Right lobe of liver (tissue), 6 donors: ENCODE measurements at regions not wholly inside any gene's neighbourhood (a gene's known extent, or its start where the extent isn't known, plus 50 kb on each side); places are given as distances from the start of the nearest gene placed in this dataset.

ENCODE experiments used
- ATAC-seq, 4 donors: fragments of 200-7000 bp; cut with Tn5 transposase; one replicate each; pipeline ENCODE4 v1.9.1; 2020; ENCODE audit warnings: mild to moderate bottlenecking in 4 of 4, moderate library complexity in 4 of 4
- DNase-seq, 3 donors: peaks; one replicate each; pipeline ENCODE4 v3.0.0-alpha.2; 2020
- H3K27ac ChIP-seq, 3 donors: fragments of 200-600 bp; one replicate each; pipeline ENCODE4 v1.8.0; 2022
- H3K27me3 ChIP-seq, 2 donors: fragments of 200-600 bp; one replicate each; pipeline ENCODE4 v1.8.0; 2022
- H3K36me3 ChIP-seq, 4 donors: fragments of 200-600 bp; sonication (generic) in 1 of 4; one replicate each; pipeline versions ENCODE4 v1.5.1 to v1.8.0; 2017 to 2022; ENCODE audit warnings: control low read depth in 1 of 4
- H3K4me1 ChIP-seq, 4 donors: fragments of 200-600 bp; sonication (generic) in 1 of 4; one replicate each; pipeline versions ENCODE4 v1.5.1 to v1.8.0; 2017 to 2022; ENCODE audit warnings: control low read depth in 1 of 4
- H3K4me3 ChIP-seq, 3 donors: fragments of 200-600 bp; one replicate each; pipeline ENCODE4 v1.8.0; 2022
- H3K9me3 ChIP-seq, 4 donors: fragments of 200-600 bp; sonication (generic) in 1 of 4; one replicate each; pipeline versions ENCODE4 v1.5.1 to v1.8.0; 2017 to 2022; ENCODE audit warnings: control low read depth in 1 of 4
- POLR2A ChIP-seq: fragments of 450-650 bp; IDR thresholded peaks from one replicate; pipeline ENCODE4 v1.6.1; 2017; ENCODE audit warnings: antibody characterized with exemption, mild to moderate bottlenecking
- WGBS: methylation state at CpG from one replicate; pipeline ENCODE4 v1.1.6; 2018; ENCODE audit warnings: low coverage, low lambda C conversion rate; ENCODE audit not compliant: insufficient coverage; ENCODE audit errors: missing lambda C conversion rate; 5-methylcytosine and 5-hydroxymethylcytosine counted together
- intact Hi-C, 2 donors: fragments of 100-400 bp; cut with DNase I; formaldehyde crosslinking; loops; one replicate each; pipeline versions ENCODE4 v1.11.2 to v1.14.1; 2022
- TF ChIP-seq, protein P1 (sequence below), 4 donors: fragments of 200-600 bp in 3 of 4; fragments of 450-650 bp in 1 of 4; IDR thresholded peaks; one replicate each; pipeline versions ENCODE4 v1.5.1 to v1.8.0; 2016 to 2022; ENCODE audit warnings: antibody characterized with exemption in 4 of 4, mild to moderate bottlenecking in 2 of 4
- donor health status: DM: no; HTN: yes; CAD: no.
- donor health status: DM: no; HTN: no; CAD: no.
- donor health status: DM: no; HTN: no; CAD: no.
- donor health status: DM: no; HTN: yes; CAD: no.
- donor health status: DM: no; HTN: yes; CAD: no.

- ATAC-seq (no peak), DNase-seq (no peak)
- intact Hi-C loops, result no loop called here
- TF ChIP-seq, protein P1, sequence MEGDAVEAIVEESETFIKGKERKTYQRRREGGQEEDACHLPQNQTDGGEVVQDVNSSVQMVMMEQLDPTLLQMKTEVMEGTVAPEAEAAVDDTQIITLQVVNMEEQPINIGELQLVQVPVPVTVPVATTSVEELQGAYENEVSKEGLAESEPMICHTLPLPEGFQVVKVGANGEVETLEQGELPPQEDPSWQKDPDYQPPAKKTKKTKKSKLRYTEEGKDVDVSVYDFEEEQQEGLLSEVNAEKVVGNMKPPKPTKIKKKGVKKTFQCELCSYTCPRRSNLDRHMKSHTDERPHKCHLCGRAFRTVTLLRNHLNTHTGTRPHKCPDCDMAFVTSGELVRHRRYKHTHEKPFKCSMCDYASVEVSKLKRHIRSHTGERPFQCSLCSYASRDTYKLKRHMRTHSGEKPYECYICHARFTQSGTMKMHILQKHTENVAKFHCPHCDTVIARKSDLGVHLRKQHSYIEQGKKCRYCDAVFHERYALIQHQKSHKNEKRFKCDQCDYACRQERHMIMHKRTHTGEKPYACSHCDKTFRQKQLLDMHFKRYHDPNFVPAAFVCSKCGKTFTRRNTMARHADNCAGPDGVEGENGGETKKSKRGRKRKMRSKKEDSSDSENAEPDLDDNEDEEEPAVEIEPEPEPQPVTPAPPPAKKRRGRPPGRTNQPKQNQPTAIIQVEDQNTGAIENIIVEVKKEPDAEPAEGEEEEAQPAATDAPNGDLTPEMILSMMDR (IDR thresholded peaks at IDR 0.05), result no peak
- TF ChIP-seq POLR2A, result no peak
- WGBS, result 40% methylated on average over 1 of the region's 8 CpGs
- no peak overlapping the region for H3K27ac ChIP-seq
- H3K9me3 ChIP-seq, result no peaks in the 10 kb centered on the region
- H3K36me3 ChIP-seq, result no peaks in the 10 kb centered on the region
- no peak overlapping the region for H3K4me3 ChIP-seq
- no peaks in the 10 kb centered on the region for H3K27me3 ChIP-seq
- H3K4me1 ChIP-seq, result no peaks in the 10 kb centered on the region
These were observed 96.2 kb upstream of the CDYL2 start for GRCh38 chr16:80900593-80900954.

DNA sequence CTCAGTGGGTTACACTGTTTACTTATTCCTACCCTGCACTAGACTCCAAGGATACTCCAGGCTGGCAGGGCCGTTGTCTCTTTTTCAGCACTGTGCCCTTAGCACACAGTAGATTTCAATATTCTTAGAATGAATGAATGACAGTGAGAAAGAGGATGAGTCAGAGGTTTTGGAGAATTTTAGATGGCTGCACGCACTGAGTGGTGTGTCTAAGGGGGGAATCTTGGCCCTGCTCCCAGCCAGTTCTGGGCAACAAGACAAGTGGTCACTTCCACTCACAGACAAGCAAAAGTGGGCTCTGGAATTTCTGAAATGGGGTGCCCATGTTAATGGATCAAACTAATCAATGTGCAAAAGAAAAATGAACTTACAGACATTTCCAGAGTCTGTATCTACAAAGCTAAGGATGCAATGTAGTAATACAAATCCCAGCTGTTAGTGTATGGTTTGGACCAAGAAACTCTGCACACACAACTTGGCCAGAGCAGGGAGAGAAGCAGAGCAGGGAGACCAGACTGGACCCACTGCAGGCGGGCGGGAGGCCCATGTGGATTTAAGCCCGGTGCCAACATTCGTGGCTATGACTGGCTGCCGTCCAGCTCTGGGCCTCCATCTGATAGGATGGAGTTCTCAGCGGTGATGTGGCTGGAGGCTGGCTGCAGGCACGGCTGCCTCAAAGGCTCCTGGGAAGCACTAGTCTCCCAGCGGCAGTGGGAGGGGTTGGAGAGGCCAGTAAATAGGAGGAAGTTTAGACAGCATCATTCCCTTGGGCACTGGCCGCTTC is 95.6 kb upstream of the CDYL2 start:
- Histone ChIP-seq H3K36me3 (no peaks in the 10 kb centered on the region), H3K27ac (no peak overlapping the region), H3K27me3 (no peaks in the 10 kb centered on the region), H3K4me1 (no peaks in the 10 kb centered on the region), H3K9me3 (no peaks in the 10 kb centered on the region), H3K4me3 (no peak overlapping the region)
- DNase-seq (peak; percentile 81 to 89 (median 88)), ATAC-seq (peak; percentile 96 to 99 (median 98))
- TF ChIP-seq, protein P1 (IDR thresholded peaks at IDR 0.05), result no peak
- TF ChIP-seq POLR2A, result no peak
- intact Hi-C loops, result no loop called here
- WGBS, result 48% methylated on average over 3 of the region's 11 CpGs

DNA sequence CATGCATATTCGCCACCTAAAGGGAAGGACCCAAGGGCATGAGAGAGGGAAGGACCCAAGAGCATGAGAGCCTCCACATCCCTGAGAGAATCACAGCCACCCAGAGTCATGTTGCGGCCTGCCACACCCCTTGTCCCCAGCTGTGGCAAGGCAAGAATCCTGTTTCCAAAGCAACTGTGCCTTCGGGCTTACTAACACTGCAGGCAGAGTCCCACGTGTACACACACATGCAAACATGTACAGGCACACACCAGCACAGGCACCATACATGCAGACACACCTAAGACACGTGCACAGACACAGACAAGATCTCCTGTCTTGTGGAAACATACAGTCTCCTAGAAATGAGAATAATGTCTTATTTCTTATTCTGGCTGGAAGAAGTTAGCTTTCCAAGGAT is 92.4 kb upstream of the CDYL2 start:
- no peaks in the 10 kb centered on the region for H3K4me1 ChIP-seq

GRCh38 chr16:80894091-80894490 is 89.7 kb upstream of the CDYL2 start:
- 79% methylated on average over 3 of the region's 3 CpGs for WGBS

More for the DNA sequence above, 92.4 kb upstream of the CDYL2 start:
- DNase-seq, result no peak
- intact Hi-C loops, result no loop called here
- no peak for ATAC-seq
- no peaks in the 10 kb centered on the region for H3K36me3 ChIP-seq
- no CpG with 5 or more reads among the region's 5 CpGs for WGBS
- H3K27me3 ChIP-seq, result no peaks in the 10 kb centered on the region
- no peak overlapping the region for H3K27ac ChIP-seq
- no peaks in the 10 kb centered on the region for H3K9me3 ChIP-seq
- H3K4me3 ChIP-seq, result no peak overlapping the region
- TF ChIP-seq, protein P1 (IDR thresholded peaks at IDR 0.05), result no peak
- no peak for TF ChIP-seq POLR2A

More at GRCh38 chr16:80894091-80894490, 89.7 kb upstream of the CDYL2 start:
- DNase-seq (no peak), ATAC-seq (no peak)
- no peaks in the 10 kb centered on the region for H3K36me3 ChIP-seq
- H3K27ac ChIP-seq, result no peak overlapping the region
- intact Hi-C loops, result no loop called here
- H3K4me1 ChIP-seq, result no peaks in the 10 kb centered on the region
- TF ChIP-seq POLR2A, result no peak
- TF ChIP-seq, protein P1 (IDR thresholded peaks at IDR 0.05), result no peak
- no peaks in the 10 kb centered on the region for H3K9me3 ChIP-seq
- no peaks in the 10 kb centered on the region for H3K27me3 ChIP-seq
- H3K4me3 ChIP-seq, result no peak overlapping the region
